Breast epithelium (tissue), 3 donors: ENCODE measurements at regions not wholly inside any gene's neighbourhood (a gene's known extent, or its start where the extent isn't known, plus 50 kb on each side); places are given as distances from the start of the nearest gene placed in this dataset.

ENCODE experiments used
- CTCF ChIP-seq, 3 donors: fragments of 450-650 bp; IDR thresholded peaks; one replicate each; pipeline ENCODE4 v1.5.1; 2016 to 2017; ENCODE audit warnings: antibody characterized with exemption in 3 of 3, mild to moderate bottlenecking in 3 of 3, moderate library complexity in 3 of 3
- POLR2AphosphoS5 ChIP-seq, 3 donors: sonication (generic); formaldehyde crosslinking; IDR thresholded peaks; one replicate each; pipeline ENCODE4 v1.6.1; 2017; ENCODE audit warnings: antibody characterized with exemption in 3 of 3

GRCh38 chr10:108755646-108756045, 1167.7 kb downstream of the XPNPEP1 start:
- no peak for TF ChIP-seq POLR2AphosphoS5 (IDR thresholded peaks at IDR 0.05)
- TF ChIP-seq CTCF (IDR thresholded peaks at IDR 0.05): no peak
